HEK293 (cell line): ENCODE measurements at regions not wholly inside any gene's neighbourhood (a gene's known extent, or its start where the extent isn't known, plus 50 kb on each side); places are given as distances from the start of the nearest gene placed in this dataset.

Experiments used
- CTCF ChIP-seq: fragments of 450-650 bp; formaldehyde crosslinking; IDR thresholded peaks from 2 replicates; pipeline ENCODE4 v1.5.1; 2016; ENCODE audit warnings: missing biosample characterization, missing genetic modification characterization
- HOXC10 ChIP-seq: sonication (generic); formaldehyde crosslinking; IDR thresholded peaks from 2 replicates; pipeline ENCODE4 v1.8.1; 2023; ENCODE audit warnings: mild to moderate bottlenecking, missing genetic modification reagents
- YY1 ChIP-seq: fragments of 450-650 bp; formaldehyde crosslinking; IDR thresholded peaks from 2 replicates; pipeline ENCODE4 v1.5.1; 2018; ENCODE audit warnings: missing biosample characterization, missing genetic modification characterization
- ZBTB20 ChIP-seq: fragments of 450-650 bp; formaldehyde crosslinking; IDR thresholded peaks from 2 replicates; pipeline ENCODE4 v1.5.1; 2016; ENCODE audit warnings: missing biosample characterization, missing genetic modification characterization
- ZBTB49 ChIP-seq: fragments of 450-650 bp; formaldehyde crosslinking; IDR thresholded peaks from 2 replicates; pipeline ENCODE4 v1.5.1; 2016; ENCODE audit warnings: missing biosample characterization, missing genetic modification characterization, low read depth
- ZNF114 ChIP-seq: fragments of 450-650 bp; formaldehyde crosslinking; IDR thresholded peaks from 2 replicates; pipeline ENCODE4 v1.5.0; 2017; ENCODE audit warnings: missing biosample characterization, missing genetic modification characterization
- ZNF175 ChIP-seq: fragments of 450-650 bp; formaldehyde crosslinking; IDR thresholded peaks from 2 replicates; pipeline ENCODE4 v1.5.1; 2016; ENCODE audit warnings: missing biosample characterization, missing genetic modification characterization
- ZNF24 ChIP-seq: fragments of 450-650 bp; formaldehyde crosslinking; IDR thresholded peaks from 2 replicates; pipeline ENCODE4 v1.5.1; 2016; ENCODE audit warnings: missing biosample characterization, missing genetic modification characterization
- ZNF324 ChIP-seq: fragments of 450-650 bp; formaldehyde crosslinking; IDR thresholded peaks from 2 replicates; pipeline ENCODE4 v1.5.1; 2016; ENCODE audit warnings: missing biosample characterization, missing genetic modification characterization
- ZNF510 ChIP-seq: fragments of 450-650 bp; formaldehyde crosslinking; IDR thresholded peaks from 2 replicates; pipeline ENCODE4 v1.5.1; 2018; ENCODE audit warnings: mild to moderate bottlenecking, missing genetic modification characterization, missing biosample characterization; ENCODE audit not compliant: insufficient replicate concordance
- ZNF580 ChIP-seq: fragments of 450-650 bp; formaldehyde crosslinking; IDR thresholded peaks from 2 replicates; pipeline ENCODE4 v1.5.1; 2016; ENCODE audit warnings: missing biosample characterization, missing genetic modification characterization
- ZNF626 ChIP-seq: fragments of 450-650 bp; sonication (Bioruptor Pico); formaldehyde crosslinking; IDR thresholded peaks from 2 replicates; pipeline ENCODE4 v1.5.1; 2018; ENCODE audit warnings: missing biosample characterization, missing genetic modification characterization, inconsistent platforms
- ZNF654 ChIP-seq: fragments of 450-650 bp; formaldehyde crosslinking; IDR thresholded peaks from 2 replicates; pipeline ENCODE4 v1.5.1; 2016; ENCODE audit warnings: low read depth, missing biosample characterization, missing genetic modification characterization
- ZSCAN5A ChIP-seq: fragments of 450-650 bp; formaldehyde crosslinking; IDR thresholded peaks from 2 replicates; pipeline ENCODE4 v1.5.1; 2016; ENCODE audit warnings: missing biosample characterization, missing genetic modification characterization

- no peak for TF ChIP-seq ZNF580 (tag by site-specific recombination)
- TF ChIP-seq ZNF654 (tag by site-specific recombination), result no peak
- TF ChIP-seq ZSCAN5A (tag by site-specific recombination), result no peak
- no peak for TF ChIP-seq CTCF (tag by site-specific recombination)
- TF ChIP-seq ZNF324 (tag by site-specific recombination), result no peak
- TF ChIP-seq ZNF24, result no peak
- TF ChIP-seq HOXC10 (CRISPR knock-in tag), result no peak
- no peak for TF ChIP-seq ZNF510
- no peak for TF ChIP-seq YY1 (tag by site-specific recombination)
- no peak for TF ChIP-seq ZNF175 (tag by site-specific recombination)
- TF ChIP-seq ZBTB49, result no peak
- no peak for TF ChIP-seq ZNF626 (tag by site-specific recombination)
- TF ChIP-seq ZNF114, result no peak
- TF ChIP-seq ZBTB20, result no peak
Observed at GRCh38 chr4:45776146-45776545, 347.7 kb downstream of the GABRG1 start.
